CD4-positive, alpha-beta T cell treated with Interleukin-1 beta for 1 hour (primary cell): ENCODE measurements at regions not wholly inside any gene's neighbourhood (a gene's known extent, or its start where the extent isn't known, plus 50 kb on each side); places are given as distances from the start of the nearest gene placed in this dataset.
"Not testable (repeated sequence)": the region's sequence is repeated elsewhere in the genome, so short reads cannot be mapped to it uniquely, and the experiment has no call there.

Experiments used
- DNase-seq, 2 donors: peaks; one replicate each; pipeline ENCODE4 v3.0.0-alpha.2; 2020 to 2022

GRCh38 chr9:95783426-95783975 is 92.0 kb upstream of the ERCC6L2 start:
- no peak for DNase-seq

- no peak for DNase-seq
Observed at GRCh38 chr9:95780751-95781150, 94.7 kb upstream of the ERCC6L2 start.

- DNase-seq = no peak
Observed at GRCh38 chr9:95780121-95780520, 95.4 kb upstream of the ERCC6L2 start.

GRCh38 chr9:95779597-95779996 is 95.9 kb upstream of the ERCC6L2 start:
- not testable (repeated sequence) for DNase-seq

GRCh38 chr9:95778957-95779356 is 96.5 kb upstream of the ERCC6L2 start:
- no peak for DNase-seq

GRCh38 chr9:95777136-95777535 is 98.4 kb upstream of the ERCC6L2 start:
- no peak for DNase-seq

- DNase-seq = no peak
Observed at GRCh38 chr9:95776176-95776575, 99.3 kb upstream of the ERCC6L2 start.

GRCh38 chr9:95775191-95775590 is 100.3 kb upstream of the ERCC6L2 start:
- DNase-seq = no peak

- DNase-seq = no peak
Observed at GRCh38 chr9:95773053-95773418, 102.5 kb upstream of the ERCC6L2 start.

- peak in 1 of 2 donors; percentile 5 for DNase-seq
Observed at GRCh38 chr9:95772320-95773052, 103.0 kb upstream of the ERCC6L2 start.

GRCh38 chr9:95771556-95772246 is 103.8 kb upstream of the ERCC6L2 start:
- DNase-seq = no peak

GRCh38 chr9:95770653-95771131 is 104.8 kb upstream of the ERCC6L2 start:
- DNase-seq = no peak

- DNase-seq = no peak
Observed at GRCh38 chr9:95769909-95770433, 105.5 kb upstream of the ERCC6L2 start.

- DNase-seq = no peak
Observed at GRCh38 chr9:95769473-95769872, 106.0 kb upstream of the ERCC6L2 start.

- no peak for DNase-seq
Observed at GRCh38 chr9:95766906-95767305, 108.6 kb upstream of the ERCC6L2 start.

GRCh38 chr9:95764533-95765319 is 110.8 kb upstream of the ERCC6L2 start:
- DNase-seq = no peak

- DNase-seq = no peak
Observed at GRCh38 chr9:95763983-95764382, 111.5 kb upstream of the ERCC6L2 start.

- DNase-seq = no peak
Observed at GRCh38 chr9:95763006-95763405, 112.5 kb upstream of the ERCC6L2 start.

- no peak for DNase-seq
Observed at GRCh38 chr9:95762322-95762721, 113.2 kb upstream of the ERCC6L2 start.

- DNase-seq = no peak
Observed at GRCh38 chr9:95760791-95761190, 114.7 kb upstream of the ERCC6L2 start.

- DNase-seq = no peak
Observed at GRCh38 chr9:95757439-95757838, 118.1 kb upstream of the ERCC6L2 start.

GRCh38 chr9:95756986-95757385 is 118.5 kb upstream of the ERCC6L2 start:
- no peak for DNase-seq

- no peak for DNase-seq
Observed at GRCh38 chr9:95756101-95756500, 119.4 kb upstream of the ERCC6L2 start.
